GM12878 (cell line): ENCODE measurements at regions not wholly inside any gene's neighbourhood (a gene's known extent, or its start where the extent isn't known, plus 50 kb on each side); places are given as distances from the start of the nearest gene placed in this dataset.

Experiments
- ATAC-seq: fragments of 200-7000 bp; cut with Tn5 transposase; 3 replicates; pipeline ENCODE4 v1.9.1; 2020; ENCODE audit warnings: mild to moderate bottlenecking, moderate library complexity
- BruUV-seq: library from RNA; stranded (reverse); fragments of 400-500 nt; replicated peaks from 2 replicates; lab custom pipeline; 2021; lab: Mats Ljungman, UMichigan
- CTCF ChIA-PET: fragments of 300-600 bp; sonication (Branson Sonifier 250); formaldehyde crosslinking; extraction: SDS; loops from one replicate; lab custom pipeline; 2021; ENCODE audit warnings: inconsistent platforms; lab: Yijun Ruan, JAX
- POLR2A ChIA-PET: fragments of 350-600 bp; formaldehyde crosslinking; extraction: SDS; loops from one replicate; lab custom pipeline; 2021; ENCODE audit warnings: inconsistent platforms; lab: Charles Lee
- RAD21 ChIA-PET: fragments of 300-600 bp; sonication (Branson Sonifier 250); formaldehyde crosslinking; loops from one replicate; lab custom pipeline; 2023; ENCODE audit warnings: antibody characterized with exemption; ENCODE audit not compliant: unreplicated experiment; lab: Charles Lee
- SMC1A ChIA-PET: fragments of 300-600 bp; sonication (Branson Sonifier 250); formaldehyde crosslinking; loops from one replicate; lab custom pipeline; 2023; ENCODE audit not compliant: unreplicated experiment, uncharacterized antibody; lab: Charles Lee
- DNase-seq: peaks from one replicate; pipeline ENCODE4 v3.0.0-alpha.2; 2011; ENCODE audit warnings: low read depth, low spot score
- FAIRE-seq: peaks from 3 replicates; lab custom pipeline; 2011; peaks lifted over from hg19 to GRCh38; lab: Jason Lieb, UNC
- H2AFZ ChIP-seq: 2 replicates; pipeline ENCODE4 v1.6.0; 2011; ENCODE audit warnings: low read depth, low read length, control low read depth; ENCODE audit not compliant: control insufficient read depth
- H3K27ac ChIP-seq: 2 replicates; pipeline ENCODE4 v1.5.1; 2011; ENCODE audit warnings: control low read depth; ENCODE audit not compliant: control insufficient read depth, insufficient read depth
- H3K27me3 ChIP-seq, 2 experiments: replicated peaks in 1 of 2; 2 replicates each; pipeline versions ENCODE4 v1.6.0 to v1.6.1; 2011; ENCODE audit warnings: low read length in 1 of 2; ENCODE audit not compliant: control insufficient read depth in 2 of 2, insufficient read depth in 2 of 2
- H3K36me3 ChIP-seq, 2 experiments: 2 replicates each; pipeline ENCODE4 v1.5.1; 2011; ENCODE audit warnings: low read length in 1 of 2; ENCODE audit not compliant: control insufficient read depth in 2 of 2, insufficient read depth in 2 of 2
- H3K4me1 ChIP-seq: 2 replicates; pipeline ENCODE4 v1.6.1; 2011; ENCODE audit warnings: mild to moderate bottlenecking, low read length, moderate library complexity, mixed read lengths; ENCODE audit not compliant: control insufficient read depth, insufficient read depth
- H3K4me2 ChIP-seq: 2 replicates; pipeline ENCODE4 v1.6.0; 2011; ENCODE audit warnings: control low read depth; ENCODE audit not compliant: control insufficient read depth, insufficient read depth
- H3K4me3 ChIP-seq: fragments of 200-600 bp; sonication (generic); 2 replicates; pipeline ENCODE4 v1.5.1; 2016
- H3K79me2 ChIP-seq: 2 replicates; pipeline ENCODE4 v1.6.0; 2011; ENCODE audit warnings: low read length; ENCODE audit not compliant: control insufficient read depth, insufficient read depth
- H3K9ac ChIP-seq: 2 replicates; pipeline ENCODE4 v1.8.0; 2011; ENCODE audit warnings: low read length, control low read depth, mixed read lengths; ENCODE audit not compliant: control insufficient read depth, insufficient read depth
- H3K9me3 ChIP-seq: replicated peaks from 3 replicates; pipeline ENCODE4 v1.5.1; 2011; ENCODE audit warnings: mild to moderate bottlenecking, low read length; ENCODE audit not compliant: control insufficient read depth, insufficient read depth
- H4K20me1 ChIP-seq: 2 replicates; pipeline ENCODE4 v1.6.0; 2011; ENCODE audit not compliant: control insufficient read depth, insufficient read depth
- CREB1 ChIP-seq: IDR thresholded peaks from 2 replicates; pipeline ENCODE4 v1.6.1; 2012; ENCODE audit warnings: low read depth, mild to moderate bottlenecking, inconsistent platforms
- CTCF ChIP-seq, 3 experiments: IDR thresholded peaks in 2 of 3; conservative IDR thresholded peaks in 1 of 3; 2 replicates each; pipeline ENCODE4 v1.5.1; 2011; ENCODE audit warnings: low read depth in 3 of 3, low read length in 3 of 3, mild to moderate bottlenecking in 3 of 3, control low read depth in 2 of 3, moderate library complexity in 2 of 3, inconsistent platforms in 1 of 3, mixed read lengths in 1 of 3; ENCODE audit not compliant: control insufficient read depth in 2 of 3, insufficient read depth in 1 of 3; ENCODE audit errors: extremely low read depth in 1 of 3
- E2F4 ChIP-seq: IDR thresholded peaks from 2 replicates; pipeline ENCODE4 v1.6.1; 2012; ENCODE audit warnings: low read depth, low read length, improper control_type of control experiment
- EED ChIP-seq: sonication (generic); IDR thresholded peaks from 2 replicates; pipeline ENCODE4 v1.6.1; 2016; ENCODE audit warnings: antibody characterized with exemption, low read depth
- HDAC6 ChIP-seq: fragments of 200-600 bp; sonication (generic); IDR thresholded peaks from one replicate; pipeline ENCODE4 v1.8.0; 2017; ENCODE audit warnings: antibody characterized with exemption; ENCODE audit not compliant: unreplicated experiment
- TAF1 ChIP-seq: IDR thresholded peaks from 2 replicates; pipeline ENCODE4 v1.6.1; 2011; ENCODE audit warnings: mild to moderate bottlenecking, low read depth, low read length, borderline replicate concordance
- YBX1 ChIP-seq: fragments of 450-650 bp; IDR thresholded peaks from 2 replicates; pipeline ENCODE4 v1.6.1; 2016; ENCODE audit warnings: antibody characterized with exemption
- ZBTB11 ChIP-seq: fragments of 450-650 bp; formaldehyde crosslinking; IDR thresholded peaks from 2 replicates; pipeline ENCODE4 v1.5.0; 2022; ENCODE audit warnings: mild to moderate bottlenecking, missing genetic modification characterization
- whole genome bisulfite sequencing: methylation state at CpG from one replicate; pipeline ENCODE4 v1.1.6; 2016; ENCODE audit warnings: low lambda C conversion rate; ENCODE audit not compliant: insufficient replicate concordance, insufficient coverage; ENCODE audit errors: missing lambda C conversion rate; 5-methylcytosine and 5-hydroxymethylcytosine counted together
- in situ Hi-C: fragments of 300-500 bp; cut with MboI; formaldehyde crosslinking; loops from 9 replicates; pipeline ENCODE4 v1.14.3; 2018; ENCODE audit warnings: mixed read lengths
- intact Hi-C: fragments of 100-400 bp; cut with micrococcal nuclease; formaldehyde crosslinking; loops from one replicate; pipeline ENCODE4 v1.14.2; 2022; ENCODE audit not compliant: unreplicated experiment

- TF ChIP-seq E2F4 (no peak), ZBTB11 (CRISPR knock-in tag) (no peak), HDAC6 (no peak)
These were observed 74.9 kb downstream of the RPL27A start (continued) for GRCh38 chr11:8757533-8757932.

GRCh38 chr11:8758619-8759169, 76.1 kb downstream of the RPL27A start:
- Histone ChIP-seq H3K4me3 (no peak overlapping the region), H3K27me3 (no peaks in the 10 kb centered on the region; a peak in 1 of 4 replicates), H3K4me2 (no peak overlapping the region), H3K4me1 (no peaks in the 10 kb centered on the region), H3K79me2 (no peaks in the 10 kb centered on the region), H3K27ac (no peak overlapping the region), H4K20me1 (no peaks in the 10 kb centered on the region), H3K9me3 (no peaks in the 10 kb centered on the region), H3K9ac (no peak overlapping the region), H3K36me3 (no peaks in the 10 kb centered on the region), H2AFZ (no peak overlapping the region)
- POLR2A ChIA-PET = interaction anchor here (0.6 kb wide), 1 partner anchor 649 kb away, joined by 3 read pairs; no protein-coding TSS in a partner anchor
- intact Hi-C loops = no loop called here
- in situ Hi-C loops = no loop called here
- BruUV-seq = no TSS peak
- TF ChIP-seq TAF1 = no peak
- no peak for TF ChIP-seq CREB1
- TF ChIP-seq CTCF (IDR thresholded peaks at IDR 0.05 in 2 of 3, conservative IDR thresholded peaks at IDR 0.05 in 1 of 3; ENCODE audit: control insufficient read depth in 2 of 3, extremely low read depth in 1 of 3, insufficient read depth in 1 of 3, low read depth in 3 of 3, low read length in 3 of 3) = no peak
- TF ChIP-seq EED = no peak
- no peak for TF ChIP-seq YBX1
- 62% methylated on average over 11 of the region's 11 CpGs for WGBS
- RAD21 ChIA-PET = no interaction called here
- ATAC-seq = peak; percentile 26; the same call in 1 of the 3 replicates
- no peak for FAIRE-seq
- CTCF ChIA-PET = interaction anchor here (1.5 to 1.6 kb wide), 2 partner anchors 55 to 201 kb away, joined by 4 read pairs; no protein-coding TSS in a partner anchor
- DNase-seq = no peak
- SMC1A ChIA-PET = interaction anchor here (1.3 to 1.8 kb wide), 4 partner anchors 9 to 19 kb away, joined by 4 to 8 read pairs (median 6); no protein-coding TSS in a partner anchor
